Testis (tissue), 2 donors: ENCODE measurements at regions not wholly inside any gene's neighbourhood (a gene's known extent, or its start where the extent isn't known, plus 50 kb on each side); places are given as distances from the start of the nearest gene placed in this dataset.

Experiments
- POLR2A ChIP-seq: fragments of 450-650 bp; IDR thresholded peaks from one replicate; pipeline ENCODE4 v1.6.1; 2017; ENCODE audit warnings: antibody characterized with exemption, mild to moderate bottlenecking, moderate library complexity
- TF ChIP-seq, protein P1 (sequence below), 3 experiments: fragments of 450-650 bp in 2 of 3; fragments of 200-600 bp in 1 of 3; sonication (generic) in 1 of 3; IDR thresholded peaks; one replicate each; pipeline ENCODE4 v1.5.1; 2016 to 2019; ENCODE audit warnings: antibody characterized with exemption in 3 of 3, mild to moderate bottlenecking in 2 of 3, moderate library complexity in 1 of 3

DNA sequence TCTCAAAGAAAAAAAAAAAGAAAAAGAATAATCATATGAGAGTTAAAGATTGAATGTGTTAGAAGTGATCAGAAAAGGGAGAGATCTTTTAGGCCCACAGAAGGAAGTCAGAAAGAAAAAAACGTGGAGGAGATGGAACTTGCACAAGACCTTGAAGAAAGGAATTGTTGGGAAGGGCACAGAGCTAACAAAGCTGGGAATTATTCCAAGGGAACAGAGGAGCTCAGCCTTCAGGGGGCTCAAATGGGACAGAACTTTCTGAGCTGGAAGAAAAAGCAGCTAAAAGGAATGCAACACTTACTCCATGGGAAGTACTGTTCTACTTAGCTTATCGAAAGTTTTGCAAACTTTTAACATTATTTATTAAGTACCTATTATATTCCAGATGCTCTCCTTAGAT lies 153.4 kb upstream of the ADRA1B start:
- TF ChIP-seq POLR2A = no peak
- TF ChIP-seq, protein P1, sequence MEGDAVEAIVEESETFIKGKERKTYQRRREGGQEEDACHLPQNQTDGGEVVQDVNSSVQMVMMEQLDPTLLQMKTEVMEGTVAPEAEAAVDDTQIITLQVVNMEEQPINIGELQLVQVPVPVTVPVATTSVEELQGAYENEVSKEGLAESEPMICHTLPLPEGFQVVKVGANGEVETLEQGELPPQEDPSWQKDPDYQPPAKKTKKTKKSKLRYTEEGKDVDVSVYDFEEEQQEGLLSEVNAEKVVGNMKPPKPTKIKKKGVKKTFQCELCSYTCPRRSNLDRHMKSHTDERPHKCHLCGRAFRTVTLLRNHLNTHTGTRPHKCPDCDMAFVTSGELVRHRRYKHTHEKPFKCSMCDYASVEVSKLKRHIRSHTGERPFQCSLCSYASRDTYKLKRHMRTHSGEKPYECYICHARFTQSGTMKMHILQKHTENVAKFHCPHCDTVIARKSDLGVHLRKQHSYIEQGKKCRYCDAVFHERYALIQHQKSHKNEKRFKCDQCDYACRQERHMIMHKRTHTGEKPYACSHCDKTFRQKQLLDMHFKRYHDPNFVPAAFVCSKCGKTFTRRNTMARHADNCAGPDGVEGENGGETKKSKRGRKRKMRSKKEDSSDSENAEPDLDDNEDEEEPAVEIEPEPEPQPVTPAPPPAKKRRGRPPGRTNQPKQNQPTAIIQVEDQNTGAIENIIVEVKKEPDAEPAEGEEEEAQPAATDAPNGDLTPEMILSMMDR (IDR thresholded peaks at IDR 0.05) = no peak
